ENCODE measurements at regions not wholly inside any gene's neighbourhood (a gene's known extent, or its start where the extent isn't known, plus 50 kb on each side); places are given as distances from the start of the nearest gene placed in this dataset.
"Not testable (repeated sequence)": the region's sequence is repeated elsewhere in the genome, so short reads cannot be mapped to it uniquely, and the experiment has no call there.

- DNase-seq (ENCODE audit: low read depth in 2 of 3, low spot score in 2 of 3): not testable (repeated sequence)
Observed at GRCh38 chr9:93879662-93880407, 75.3 kb downstream of the BARX1 start.

DNA sequence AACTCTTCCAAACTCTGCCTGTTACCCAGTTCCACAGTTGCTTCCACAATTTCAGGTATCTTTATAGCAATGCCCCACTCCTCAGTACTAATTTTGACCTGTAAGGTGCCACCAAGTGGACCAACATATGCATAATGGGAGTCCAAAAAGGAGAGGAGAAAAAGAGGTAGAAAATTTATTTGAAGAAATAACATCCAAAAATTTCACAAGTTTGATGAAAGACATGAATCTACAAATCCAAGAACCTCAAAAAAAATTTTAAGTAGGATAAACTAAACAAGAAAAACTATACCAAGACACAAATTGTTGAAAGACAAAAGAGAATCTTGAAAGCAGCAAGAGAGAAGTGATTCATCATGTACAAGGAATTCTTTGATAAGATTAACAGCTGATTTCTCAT lies 79.8 kb downstream of the BARX1 start:
- DNase-seq (ENCODE audit: low read depth in 2 of 3, low spot score in 2 of 3): no peak

DNA sequence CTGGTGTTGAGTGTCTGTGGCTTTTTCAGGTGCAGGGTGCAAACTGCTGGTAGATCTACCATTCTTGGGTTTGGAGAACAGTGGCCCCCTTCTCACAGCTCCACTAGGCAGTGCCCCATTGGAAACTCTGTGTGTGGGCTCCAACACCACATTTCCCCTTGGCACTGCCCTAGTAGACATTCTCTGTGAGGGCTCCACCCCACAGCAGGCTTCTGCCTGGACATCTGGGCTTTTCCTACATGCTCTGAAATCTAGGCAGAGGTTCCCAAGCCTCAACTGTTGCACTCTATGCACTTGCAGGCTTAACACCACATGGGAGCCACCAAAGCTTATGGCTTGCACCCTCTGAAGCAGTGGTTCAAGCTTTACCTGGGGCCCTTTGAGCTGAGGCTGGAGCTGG lies 80.9 kb downstream of the BARX1 start:
- DNase-seq (ENCODE audit: low read depth in 2 of 3, low spot score in 2 of 3): no peak

GRCh38 chr9:93871286-93871685 lies 83.9 kb downstream of the BARX1 start:
- no peak for DNase-seq (ENCODE audit: low read depth in 2 of 3, low spot score in 2 of 3)

GRCh38 chr9:93869863-93870262 lies 85.3 kb downstream of the BARX1 start:
- DNase-seq (ENCODE audit: low read depth in 2 of 3, low spot score in 2 of 3): no peak

- no peak for DNase-seq (ENCODE audit: low read depth in 2 of 3, low spot score in 2 of 3)
Observed at GRCh38 chr9:93869088-93869487, 86.1 kb downstream of the BARX1 start.

DNA sequence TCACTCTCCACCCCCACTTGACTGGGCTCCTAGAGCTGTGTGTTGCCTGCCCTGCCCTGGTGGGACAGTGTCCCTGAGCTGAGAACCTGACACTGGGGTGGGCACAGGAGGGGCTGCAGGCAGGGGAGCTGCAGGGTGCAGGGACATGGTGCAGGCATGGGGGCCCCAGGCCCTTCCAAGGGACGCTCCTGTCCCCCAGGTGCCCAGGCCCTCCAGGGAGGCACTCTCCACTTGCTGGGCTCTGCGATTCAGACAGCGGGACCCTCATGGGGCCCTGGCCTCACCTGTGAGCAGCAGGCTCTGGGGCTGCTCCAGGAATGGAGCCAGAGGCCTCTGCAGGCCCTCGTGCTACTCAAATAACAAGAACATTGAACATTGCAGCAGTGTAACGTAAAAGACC lies 89.4 kb downstream of the BARX1 start:
- no peak for DNase-seq (ENCODE audit: low read depth in 2 of 3, low spot score in 2 of 3)

DNA sequence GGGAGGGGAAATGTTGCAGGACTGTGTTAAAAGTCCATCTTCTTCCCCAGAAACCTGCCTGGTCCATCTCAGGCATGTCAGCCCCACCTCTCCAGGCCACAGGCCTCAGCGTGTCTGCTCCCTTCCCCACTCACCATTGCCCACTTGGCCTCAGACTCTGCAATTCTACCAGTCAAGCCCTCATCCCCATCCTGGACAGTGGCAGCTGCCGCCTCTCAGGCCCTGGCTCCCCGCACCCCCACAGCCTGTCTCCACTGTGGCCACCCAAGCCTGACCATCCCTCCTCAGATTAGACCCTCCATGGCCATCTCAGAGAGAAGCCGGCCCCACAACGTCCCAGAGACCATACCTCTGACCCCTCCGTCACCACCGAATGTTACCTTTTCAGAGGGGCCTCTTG lies 89.9 kb downstream of the BARX1 start:
- DNase-seq (ENCODE audit: low read depth in 2 of 3, low spot score in 2 of 3): no peak

GRCh38 chr9:93864840-93865239 lies 90.3 kb downstream of the BARX1 start:
- no peak for DNase-seq (ENCODE audit: low read depth in 2 of 3, low spot score in 2 of 3)

DNA sequence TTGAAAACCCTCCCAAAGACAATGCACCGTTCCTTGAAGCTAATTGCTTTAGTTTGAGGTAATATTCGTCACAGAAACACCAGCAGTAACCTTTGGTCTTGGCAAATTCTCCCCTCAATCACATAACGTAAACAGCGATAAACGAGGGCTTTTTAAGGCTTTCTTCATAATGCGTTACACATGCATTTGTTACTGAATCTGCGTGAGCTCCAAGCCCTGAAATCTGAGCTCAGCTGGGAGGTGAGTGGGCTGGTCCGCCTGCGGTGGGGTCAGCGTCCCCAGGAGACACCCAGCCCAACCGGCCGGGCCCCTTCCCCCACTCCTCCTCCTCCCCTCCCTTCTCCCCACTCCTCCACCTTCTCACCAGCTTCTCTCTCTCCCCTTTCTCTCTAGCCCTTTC lies 91.1 kb downstream of the BARX1 start:
- DNase-seq (ENCODE audit: low read depth in 2 of 3, low spot score in 2 of 3): no peak

DNA sequence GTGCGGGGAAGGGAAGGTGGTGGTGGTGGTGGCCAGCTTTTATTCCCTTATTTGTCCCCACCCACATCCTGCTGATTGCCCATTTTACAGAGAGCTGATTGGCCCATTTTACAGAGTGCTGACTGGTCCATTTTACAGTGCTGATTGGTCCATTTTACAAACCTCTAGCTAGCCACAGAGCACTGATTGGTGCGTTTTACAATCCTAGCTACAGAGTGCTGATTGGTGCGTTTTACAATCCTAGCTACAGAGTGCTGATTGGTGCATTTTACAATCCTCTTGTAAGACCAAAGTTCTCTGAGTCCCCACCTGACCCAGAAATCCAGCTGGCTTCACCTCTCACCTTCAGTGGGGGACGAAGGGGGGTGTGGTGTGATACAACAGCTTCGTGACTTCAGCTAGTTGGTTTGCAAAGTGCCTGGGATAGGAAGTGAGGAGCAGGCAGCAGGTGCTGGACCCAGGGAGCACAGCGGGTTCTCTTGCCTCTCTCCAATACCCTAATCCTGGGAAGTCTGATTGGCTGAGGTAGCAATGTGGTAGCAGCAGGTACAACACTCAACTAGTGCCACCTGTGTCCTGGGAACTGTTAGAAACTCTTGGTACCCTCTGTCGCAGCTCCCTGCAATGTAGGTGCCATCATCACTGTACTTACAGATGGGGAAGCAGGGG lies 92.1 kb downstream of the BARX1 start:
- DNase-seq (ENCODE audit: low read depth in 2 of 3, low spot score in 2 of 3): no peak

- no peak for DNase-seq (ENCODE audit: low read depth in 2 of 3, low spot score in 2 of 3)
Observed at GRCh38 chr9:93861736-93862358, 93.3 kb downstream of the BARX1 start.

DNA sequence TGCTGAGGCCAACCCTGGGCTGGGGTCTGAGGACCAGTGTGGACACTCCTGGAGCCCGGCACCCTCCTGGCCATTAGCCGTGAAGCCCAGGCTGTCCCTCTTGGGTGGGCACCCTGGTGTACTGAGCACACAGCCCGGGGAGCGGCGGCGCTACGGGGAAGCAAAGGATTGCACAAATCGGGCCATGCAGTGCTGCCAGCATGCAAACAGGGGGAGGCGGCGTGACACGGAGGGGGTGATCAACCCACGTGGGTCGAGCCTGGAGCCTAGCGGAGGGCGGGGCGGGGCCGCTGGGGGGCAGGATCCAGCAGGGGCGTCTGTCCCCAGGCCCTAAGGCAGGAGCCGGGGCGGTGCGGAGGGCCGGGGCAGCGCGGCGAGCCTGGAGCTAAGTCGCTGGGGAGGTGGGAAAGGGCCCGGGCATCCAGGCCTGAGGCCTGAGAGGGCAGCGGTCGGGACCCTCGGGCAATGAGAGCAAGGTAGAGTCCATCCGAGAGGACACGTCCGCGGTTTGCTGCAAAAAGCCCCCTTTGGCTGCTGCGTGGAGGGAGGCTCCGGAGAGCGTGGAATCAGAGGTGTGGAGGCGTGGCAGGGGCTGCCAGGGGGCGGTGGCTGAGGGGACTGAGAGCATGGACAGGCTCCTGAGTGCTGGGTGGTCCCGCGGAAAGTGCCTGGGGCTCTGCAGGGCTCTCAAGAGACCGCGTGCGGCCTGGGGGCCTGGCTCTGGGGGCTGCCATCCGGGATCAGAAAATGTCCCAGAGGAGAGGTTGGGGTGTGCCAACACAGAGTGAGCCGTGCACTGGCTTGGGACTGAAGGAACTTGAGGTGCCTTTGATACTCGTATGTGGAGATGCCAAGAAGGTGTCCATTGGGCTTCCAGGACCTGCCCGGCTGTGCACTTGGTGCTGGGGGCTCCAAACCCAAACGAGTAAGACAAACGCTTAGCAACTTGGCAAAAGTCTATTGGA lies 94.2 kb downstream of the BARX1 start:
- peak in 1 of 3 donors; percentile 5 for DNase-seq (ENCODE audit: low read depth in 2 of 3, low spot score in 2 of 3)

DNA sequence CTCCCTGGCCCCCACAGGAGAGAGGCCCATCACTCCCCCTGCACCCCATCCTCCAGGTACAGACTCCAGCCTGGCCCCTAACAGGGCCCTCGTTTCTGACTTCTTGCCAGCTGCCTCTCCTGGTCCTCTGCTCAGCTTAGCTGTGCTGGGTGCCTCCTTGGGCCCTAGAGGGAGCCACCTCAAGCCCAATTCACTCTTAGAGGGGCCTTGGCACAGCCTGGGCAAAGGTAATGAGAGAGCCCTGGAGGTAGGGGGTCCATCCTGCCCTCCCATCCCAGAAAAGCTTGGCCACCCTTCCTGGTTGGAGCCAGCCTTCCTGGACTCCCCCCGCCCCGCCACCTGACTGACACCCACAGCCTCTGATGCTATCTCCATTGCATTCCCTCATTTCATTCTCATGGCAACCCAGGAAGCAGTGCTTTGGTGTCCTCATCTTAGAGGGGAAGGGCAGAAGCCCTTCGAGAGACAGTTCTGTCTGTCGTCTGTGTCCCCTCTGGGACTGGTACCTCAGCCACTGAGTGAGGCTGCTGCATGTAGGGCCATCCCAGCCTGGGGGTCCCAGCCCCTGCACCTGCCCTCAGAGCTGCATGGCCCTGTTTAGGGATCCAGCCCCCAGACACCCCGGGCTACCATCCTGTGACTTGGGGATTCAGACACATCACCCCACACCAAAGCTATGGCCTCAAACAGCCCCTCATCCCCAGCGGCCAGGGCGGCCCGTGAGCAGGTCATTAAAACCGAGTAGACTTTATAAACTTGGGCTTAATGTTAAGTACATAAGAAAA lies 95.5 kb downstream of the BARX1 start:
- DNase-seq (ENCODE audit: low read depth in 2 of 3, low spot score in 2 of 3): no peak

GRCh38 chr9:93857528-93857927 lies 97.6 kb downstream of the BARX1 start:
- no peak for DNase-seq (ENCODE audit: low read depth in 2 of 3, low spot score in 2 of 3)

DNA sequence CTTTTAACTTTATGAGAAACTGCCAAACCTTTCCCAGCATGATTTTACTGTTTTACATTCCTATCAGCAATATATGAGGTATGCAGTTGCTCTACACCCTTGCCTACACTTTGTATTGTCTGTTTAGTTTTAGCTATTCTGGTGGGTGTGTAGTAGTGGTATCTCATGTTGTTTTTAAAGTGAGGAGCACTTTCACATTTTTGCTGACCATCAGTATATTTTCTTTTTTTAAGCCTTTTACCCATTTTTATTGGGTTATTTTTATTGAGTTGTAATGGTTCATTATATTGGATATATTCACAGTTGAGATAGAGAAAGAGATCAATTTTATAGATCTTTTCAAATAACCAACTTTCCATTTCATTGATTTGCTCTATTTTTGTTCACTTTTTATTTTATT lies 102.4 kb downstream of the BARX1 start:
- no peak for DNase-seq (ENCODE audit: low read depth in 2 of 3, low spot score in 2 of 3)

- no peak for DNase-seq (ENCODE audit: low read depth in 2 of 3, low spot score in 2 of 3)
Observed at GRCh38 chr9:93846349-93846748, 108.8 kb downstream of the BARX1 start.

DNA sequence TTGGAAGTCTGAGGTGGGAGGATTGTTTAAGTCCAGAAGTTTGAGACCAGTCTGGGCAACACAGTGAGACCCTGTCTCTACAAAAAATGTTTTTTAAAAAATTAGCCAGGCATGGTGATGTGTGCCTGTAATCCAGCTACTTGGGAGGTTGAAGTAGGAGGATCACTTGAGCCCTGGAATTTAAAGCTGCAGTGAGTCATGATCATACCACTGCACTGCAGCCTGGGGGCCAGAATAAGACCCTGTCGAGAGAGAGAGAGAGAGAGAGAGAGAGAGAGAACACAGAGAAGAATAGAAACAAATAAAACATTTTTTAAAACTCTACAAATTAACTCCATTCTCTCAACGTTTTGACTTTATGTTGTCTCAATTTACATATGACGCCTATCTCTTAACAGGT lies 111.8 kb downstream of the BARX1 start:
- DNase-seq (ENCODE audit: low read depth in 2 of 3, low spot score in 2 of 3): no peak

GRCh38 chr9:93830606-93831005 lies 124.5 kb downstream of the BARX1 start:
- DNase-seq (ENCODE audit: low read depth in 2 of 3, low spot score in 2 of 3): no peak

DNA sequence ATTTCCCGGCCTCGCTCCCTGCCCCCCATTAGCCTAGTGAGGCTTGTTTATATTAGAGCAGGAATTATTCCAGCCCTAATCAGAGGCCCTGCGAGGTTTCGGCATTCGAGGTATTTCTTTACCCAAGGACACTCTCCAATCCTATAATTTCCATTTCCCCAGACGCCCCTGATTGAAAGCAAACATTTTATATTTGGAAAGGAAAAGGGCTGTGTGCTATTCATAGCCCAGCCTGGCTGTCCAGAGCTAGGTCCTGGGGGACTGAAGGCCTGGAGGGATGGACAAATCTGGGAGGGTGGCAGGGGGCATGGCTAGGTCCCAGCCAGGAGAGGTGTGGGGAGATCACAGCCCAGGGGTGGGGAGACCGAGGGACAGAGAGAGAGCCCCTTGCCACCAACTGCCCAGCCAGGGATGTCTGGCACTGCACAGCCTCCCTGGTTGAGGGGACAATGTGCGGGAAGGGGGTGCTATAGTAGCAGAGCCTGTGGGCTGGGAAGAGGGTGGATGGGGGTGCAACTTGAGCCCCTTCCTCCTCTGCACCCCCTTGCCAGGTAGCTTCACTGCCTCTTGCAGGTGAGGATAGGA lies 125.1 kb downstream of the BARX1 start:
- no peak for DNase-seq (ENCODE audit: low read depth in 2 of 3, low spot score in 2 of 3)

All from hematopoietic multipotent progenitor cell (in vitro differentiated cells).